Neural cell (in vitro differentiated cells): ENCODE measurements at regions not wholly inside any gene's neighbourhood (a gene's known extent, or its start where the extent isn't known, plus 50 kb on each side); places are given as distances from the start of the nearest gene placed in this dataset.

Source experiments
- H2AFZ ChIP-seq: fragments of 200-600, 300-800 bp; sonication (generic), shearing (Covaris generic); 2 replicates; pipeline ENCODE4 v1.6.0; 2014; ENCODE audit warnings: low read depth, mild to moderate bottlenecking, antibody characterized with exemption, low read length, moderate library complexity
- H3F3A ChIP-seq: fragments of 200-600 bp; shearing (Covaris generic); 2 replicates; pipeline ENCODE4 v1.6.1; 2016; ENCODE audit warnings: mild to moderate bottlenecking, moderate library complexity, mixed read lengths, antibody characterized with exemption, low read length; ENCODE audit not compliant: insufficient read depth, poor library complexity, severe bottlenecking
- H3K27ac ChIP-seq: fragments of 200-600, 300-800 bp; sonication (generic), shearing (Covaris generic); 2 replicates; pipeline ENCODE4 v1.5.1; 2014; ENCODE audit warnings: mild to moderate bottlenecking, low read length, moderate library complexity
- H3K27me3 ChIP-seq: fragments of 300-800, 200-600 bp; sonication (generic), shearing (Covaris generic); 2 replicates; pipeline ENCODE4 v1.6.0; 2014; ENCODE audit warnings: mild to moderate bottlenecking, low read depth, low read length, moderate library complexity; ENCODE audit not compliant: insufficient read depth
- H3K36me3 ChIP-seq: fragments of 300-800, 200-600 bp; sonication (generic), shearing (Covaris generic); 2 replicates; pipeline ENCODE4 v1.5.1; 2014; ENCODE audit warnings: mild to moderate bottlenecking, antibody characterized with exemption, low read length, moderate library complexity; ENCODE audit not compliant: insufficient read depth
- H3K4me2 ChIP-seq: fragments of 300-800, 200-600 bp; sonication (generic), shearing (Covaris generic); 2 replicates; pipeline ENCODE4 v1.6.0; 2014; ENCODE audit warnings: mild to moderate bottlenecking, low read length
- H3K4me3 ChIP-seq: fragments of 300-800, 200-600 bp; sonication (generic), shearing (Covaris generic); 2 replicates; pipeline ENCODE4 v1.5.1; 2014; ENCODE audit warnings: mild to moderate bottlenecking, low read length, moderate library complexity
- H3K79me2 ChIP-seq: fragments of 200-600 bp; shearing (Covaris generic); replicated peaks from 2 replicates; pipeline ENCODE4 v1.6.0; 2014; ENCODE audit warnings: mild to moderate bottlenecking, low read length, moderate library complexity; ENCODE audit not compliant: insufficient read depth
- H3K9ac ChIP-seq: fragments of 300-800, 200-600 bp; sonication (generic), shearing (Covaris generic); 2 replicates; pipeline ENCODE4 v1.6.1; 2016; ENCODE audit warnings: mild to moderate bottlenecking, low read length, mixed read lengths
- H3K9me2 ChIP-seq: fragments of 200-600 bp; shearing (Covaris generic); 2 replicates; pipeline ENCODE4 v1.6.1; 2016; ENCODE audit warnings: mild to moderate bottlenecking, low read length, mixed read lengths; ENCODE audit not compliant: insufficient read depth
- H3K9me3 ChIP-seq: fragments of 200-600, 300-800 bp; sonication (generic), shearing (Covaris generic); 2 replicates; pipeline ENCODE4 v1.6.1; 2016; ENCODE audit warnings: mild to moderate bottlenecking, mixed run types, low read length, moderate library complexity, mixed read lengths
- H4K20me1 ChIP-seq: fragments of 200-600 bp; shearing (Covaris generic); 2 replicates; pipeline ENCODE4 v1.6.1; 2016; ENCODE audit warnings: mild to moderate bottlenecking, mixed run types; ENCODE audit not compliant: insufficient read depth
- EP300 ChIP-seq: fragments of 450-650 bp; conservative IDR thresholded peaks from 2 replicates; pipeline ENCODE4 v1.6.1; 2014; ENCODE audit warnings: antibody characterized with exemption, mild to moderate bottlenecking, moderate library complexity; ENCODE audit not compliant: poor library complexity, severe bottlenecking
- EZH2 ChIP-seq: fragments of 200-600, 300-800 bp; shearing (Covaris generic), sonication (generic); IDR thresholded peaks from 2 replicates; pipeline ENCODE4 v1.6.1; 2014; ENCODE audit warnings: antibody characterized with exemption, low read length, borderline replicate concordance, mild to moderate bottlenecking; ENCODE audit not compliant: insufficient read depth, poor library complexity, severe bottlenecking
- MXI1 ChIP-seq: fragments of 450-650 bp; conservative IDR thresholded peaks from 2 replicates; pipeline ENCODE4 v1.6.1; 2014; ENCODE audit warnings: antibody characterized with exemption, mild to moderate bottlenecking; ENCODE audit not compliant: poor library complexity, severe bottlenecking
- POLR2AphosphoS5 ChIP-seq: IDR thresholded peaks from 2 replicates; pipeline ENCODE4 v1.6.1; 2012
- RAD21 ChIP-seq: fragments of 450-650 bp; conservative IDR thresholded peaks from 2 replicates; pipeline ENCODE4 v1.6.1; 2014; ENCODE audit warnings: antibody characterized with exemption, mild to moderate bottlenecking, moderate library complexity
- SMC3 ChIP-seq: fragments of 450-650 bp; conservative IDR thresholded peaks from 2 replicates; pipeline ENCODE4 v1.6.1; 2014; ENCODE audit warnings: antibody characterized with exemption, mild to moderate bottlenecking, moderate library complexity; ENCODE audit not compliant: poor library complexity
- TAF1 ChIP-seq: IDR thresholded peaks from 2 replicates; pipeline ENCODE4 v1.6.1; 2012; ENCODE audit warnings: low read depth
- TF ChIP-seq, protein P1 (sequence below): fragments of 450-650 bp; IDR thresholded peaks from 2 replicates; pipeline ENCODE4 v1.5.1; 2014; ENCODE audit warnings: antibody characterized with exemption, mild to moderate bottlenecking, moderate library complexity; ENCODE audit not compliant: poor library complexity, severe bottlenecking
- TF ChIP-seq, protein P2 (sequence below): IDR thresholded peaks from 2 replicates; pipeline ENCODE4 v1.6.1; 2012; ENCODE audit warnings: borderline replicate concordance

DNA sequence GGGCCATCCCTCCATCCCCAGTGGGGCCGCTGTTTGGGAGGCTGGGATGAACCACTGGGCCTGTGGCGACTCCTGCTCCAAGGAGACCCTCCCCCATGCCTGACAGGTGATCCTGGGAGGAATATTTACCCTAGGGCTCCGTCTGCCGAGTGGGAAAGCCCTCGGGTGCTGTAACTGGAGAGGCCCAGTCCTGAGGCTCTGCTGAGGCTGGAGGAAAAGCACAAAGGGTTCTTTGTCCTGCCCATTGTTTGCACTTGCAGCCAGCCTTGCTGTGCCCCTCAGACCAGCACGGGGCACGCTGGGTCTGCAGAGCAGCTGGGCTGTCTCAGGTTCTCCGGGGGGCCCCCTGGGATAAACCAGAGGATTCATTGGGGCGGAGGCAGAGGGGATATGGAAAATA is 321.1 kb downstream of the MN1 start:
- no peaks in the 10 kb centered on the region for H4K20me1 ChIP-seq
- H3K36me3 ChIP-seq, result no peaks in the 10 kb centered on the region
- H3K27ac ChIP-seq, result no peak overlapping the region
- TF ChIP-seq EP300 (no peak), SMC3 (no peak), TAF1 (no peak), POLR2AphosphoS5 (no peak), MXI1 (no peak), EZH2 (no peak), RAD21 (no peak)
- TF ChIP-seq, protein P1, sequence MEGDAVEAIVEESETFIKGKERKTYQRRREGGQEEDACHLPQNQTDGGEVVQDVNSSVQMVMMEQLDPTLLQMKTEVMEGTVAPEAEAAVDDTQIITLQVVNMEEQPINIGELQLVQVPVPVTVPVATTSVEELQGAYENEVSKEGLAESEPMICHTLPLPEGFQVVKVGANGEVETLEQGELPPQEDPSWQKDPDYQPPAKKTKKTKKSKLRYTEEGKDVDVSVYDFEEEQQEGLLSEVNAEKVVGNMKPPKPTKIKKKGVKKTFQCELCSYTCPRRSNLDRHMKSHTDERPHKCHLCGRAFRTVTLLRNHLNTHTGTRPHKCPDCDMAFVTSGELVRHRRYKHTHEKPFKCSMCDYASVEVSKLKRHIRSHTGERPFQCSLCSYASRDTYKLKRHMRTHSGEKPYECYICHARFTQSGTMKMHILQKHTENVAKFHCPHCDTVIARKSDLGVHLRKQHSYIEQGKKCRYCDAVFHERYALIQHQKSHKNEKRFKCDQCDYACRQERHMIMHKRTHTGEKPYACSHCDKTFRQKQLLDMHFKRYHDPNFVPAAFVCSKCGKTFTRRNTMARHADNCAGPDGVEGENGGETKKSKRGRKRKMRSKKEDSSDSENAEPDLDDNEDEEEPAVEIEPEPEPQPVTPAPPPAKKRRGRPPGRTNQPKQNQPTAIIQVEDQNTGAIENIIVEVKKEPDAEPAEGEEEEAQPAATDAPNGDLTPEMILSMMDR, result no peak
- TF ChIP-seq, protein P2, sequence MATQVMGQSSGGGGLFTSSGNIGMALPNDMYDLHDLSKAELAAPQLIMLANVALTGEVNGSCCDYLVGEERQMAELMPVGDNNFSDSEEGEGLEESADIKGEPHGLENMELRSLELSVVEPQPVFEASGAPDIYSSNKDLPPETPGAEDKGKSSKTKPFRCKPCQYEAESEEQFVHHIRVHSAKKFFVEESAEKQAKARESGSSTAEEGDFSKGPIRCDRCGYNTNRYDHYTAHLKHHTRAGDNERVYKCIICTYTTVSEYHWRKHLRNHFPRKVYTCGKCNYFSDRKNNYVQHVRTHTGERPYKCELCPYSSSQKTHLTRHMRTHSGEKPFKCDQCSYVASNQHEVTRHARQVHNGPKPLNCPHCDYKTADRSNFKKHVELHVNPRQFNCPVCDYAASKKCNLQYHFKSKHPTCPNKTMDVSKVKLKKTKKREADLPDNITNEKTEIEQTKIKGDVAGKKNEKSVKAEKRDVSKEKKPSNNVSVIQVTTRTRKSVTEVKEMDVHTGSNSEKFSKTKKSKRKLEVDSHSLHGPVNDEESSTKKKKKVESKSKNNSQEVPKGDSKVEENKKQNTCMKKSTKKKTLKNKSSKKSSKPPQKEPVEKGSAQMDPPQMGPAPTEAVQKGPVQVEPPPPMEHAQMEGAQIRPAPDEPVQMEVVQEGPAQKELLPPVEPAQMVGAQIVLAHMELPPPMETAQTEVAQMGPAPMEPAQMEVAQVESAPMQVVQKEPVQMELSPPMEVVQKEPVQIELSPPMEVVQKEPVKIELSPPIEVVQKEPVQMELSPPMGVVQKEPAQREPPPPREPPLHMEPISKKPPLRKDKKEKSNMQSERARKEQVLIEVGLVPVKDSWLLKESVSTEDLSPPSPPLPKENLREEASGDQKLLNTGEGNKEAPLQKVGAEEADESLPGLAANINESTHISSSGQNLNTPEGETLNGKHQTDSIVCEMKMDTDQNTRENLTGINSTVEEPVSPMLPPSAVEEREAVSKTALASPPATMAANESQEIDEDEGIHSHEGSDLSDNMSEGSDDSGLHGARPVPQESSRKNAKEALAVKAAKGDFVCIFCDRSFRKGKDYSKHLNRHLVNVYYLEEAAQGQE, result no peak
- no peaks in the 10 kb centered on the region for H3K9me3 ChIP-seq
- no peaks in the 10 kb centered on the region for H3K27me3 ChIP-seq
- no peak overlapping the region for H3K9ac ChIP-seq
- H2AFZ ChIP-seq, result no peak overlapping the region
- H3F3A ChIP-seq, result no peaks in the 10 kb centered on the region
- no peaks in the 10 kb centered on the region for H3K79me2 ChIP-seq
- H3K9me2 ChIP-seq, result no peaks in the 10 kb centered on the region
- H3K4me3 ChIP-seq, result no peak overlapping the region
- no peak overlapping the region for H3K4me2 ChIP-seq

DNA sequence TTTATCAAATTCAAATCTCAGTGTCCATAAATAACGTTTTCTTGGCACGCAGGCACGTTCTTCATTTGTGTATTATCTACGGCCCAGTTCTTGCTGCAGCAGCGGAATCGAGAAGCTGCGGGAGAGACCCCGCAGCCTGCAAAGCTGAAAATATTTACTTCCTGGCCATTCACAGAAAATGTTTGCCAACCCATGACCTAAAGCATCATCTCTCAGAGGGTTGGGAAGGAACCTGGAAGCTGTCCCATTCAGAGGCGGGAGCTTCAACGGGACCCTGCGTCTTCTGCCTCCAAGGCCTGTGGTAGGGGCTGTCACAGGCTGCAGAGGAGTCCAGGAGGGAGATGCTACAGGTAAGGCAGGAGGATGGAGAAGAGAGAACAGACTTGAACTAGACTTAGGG is 319.2 kb downstream of the MN1 start:
- no peak overlapping the region for H3K9ac ChIP-seq
- no peaks in the 10 kb centered on the region for H4K20me1 ChIP-seq
- no peaks in the 10 kb centered on the region for H3K79me2 ChIP-seq
- no peaks in the 10 kb centered on the region for H3F3A ChIP-seq
- H3K4me2 ChIP-seq, result no peak overlapping the region
- no peaks in the 10 kb centered on the region for H3K9me3 ChIP-seq
- H3K27me3 ChIP-seq, result no peaks in the 10 kb centered on the region
- no peak overlapping the region for H3K4me3 ChIP-seq
- no peaks in the 10 kb centered on the region for H3K36me3 ChIP-seq
- H3K27ac ChIP-seq, result no peak overlapping the region
- TF ChIP-seq POLR2AphosphoS5, result no peak
- TF ChIP-seq, protein P2, result no peak
- TF ChIP-seq TAF1, result no peak
- TF ChIP-seq, protein P1, result no peak
- no peak overlapping the region for H2AFZ ChIP-seq
- H3K9me2 ChIP-seq, result no peaks in the 10 kb centered on the region
